ENCODE measurements at regions not wholly inside any gene's neighbourhood (a gene's known extent, or its start where the extent isn't known, plus 50 kb on each side); places are given as distances from the start of the nearest gene placed in this dataset.

DNA sequence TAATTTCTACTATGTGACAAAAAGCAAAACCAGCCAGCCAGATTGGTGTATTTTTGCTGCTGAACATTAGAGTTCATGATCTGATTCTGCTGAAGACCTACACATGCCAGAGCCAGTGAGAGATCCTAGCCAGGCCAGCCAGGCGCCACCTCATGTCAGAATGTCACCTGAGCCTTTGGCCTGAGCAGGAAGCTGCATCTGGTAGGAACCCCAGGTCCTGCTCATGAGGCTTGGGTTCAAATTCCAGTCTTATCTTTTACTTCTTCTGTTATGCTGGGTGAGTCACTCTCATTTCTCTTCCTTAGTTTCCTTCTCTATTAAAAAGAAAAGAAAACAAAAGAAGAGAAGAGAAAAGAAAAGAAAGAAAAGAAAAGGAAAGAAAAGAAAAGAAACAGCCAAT, 585.1 kb upstream of the CDH5 start:
- TF ChIP-seq, protein P1, sequence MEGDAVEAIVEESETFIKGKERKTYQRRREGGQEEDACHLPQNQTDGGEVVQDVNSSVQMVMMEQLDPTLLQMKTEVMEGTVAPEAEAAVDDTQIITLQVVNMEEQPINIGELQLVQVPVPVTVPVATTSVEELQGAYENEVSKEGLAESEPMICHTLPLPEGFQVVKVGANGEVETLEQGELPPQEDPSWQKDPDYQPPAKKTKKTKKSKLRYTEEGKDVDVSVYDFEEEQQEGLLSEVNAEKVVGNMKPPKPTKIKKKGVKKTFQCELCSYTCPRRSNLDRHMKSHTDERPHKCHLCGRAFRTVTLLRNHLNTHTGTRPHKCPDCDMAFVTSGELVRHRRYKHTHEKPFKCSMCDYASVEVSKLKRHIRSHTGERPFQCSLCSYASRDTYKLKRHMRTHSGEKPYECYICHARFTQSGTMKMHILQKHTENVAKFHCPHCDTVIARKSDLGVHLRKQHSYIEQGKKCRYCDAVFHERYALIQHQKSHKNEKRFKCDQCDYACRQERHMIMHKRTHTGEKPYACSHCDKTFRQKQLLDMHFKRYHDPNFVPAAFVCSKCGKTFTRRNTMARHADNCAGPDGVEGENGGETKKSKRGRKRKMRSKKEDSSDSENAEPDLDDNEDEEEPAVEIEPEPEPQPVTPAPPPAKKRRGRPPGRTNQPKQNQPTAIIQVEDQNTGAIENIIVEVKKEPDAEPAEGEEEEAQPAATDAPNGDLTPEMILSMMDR (conservative IDR thresholded peaks at IDR 0.05; ENCODE audit: low read length): no peak
- TF ChIP-seq EZH2phosphoT487 (IDR thresholded peaks at IDR 0.05; ENCODE audit: borderline replicate concordance, low read depth, low read length): no peak
